ENCODE measurements at regions not wholly inside any gene's neighbourhood (a gene's known extent, or its start where the extent isn't known, plus 50 kb on each side); places are given as distances from the start of the nearest gene placed in this dataset.

GRCh38 chr2:3039188-3040065 lies 338.2 kb downstream of the EIPR1 start:
- Histone ChIP-seq H3K4me3 (no peak overlapping the region), H3K27ac (no peak overlapping the region), H3K4me1 (ENCODE audit: insufficient read depth) (no peaks in the 10 kb centered on the region), H3K9me3 (no peaks in the 10 kb centered on the region), H3K36me3 (no peaks in the 10 kb centered on the region), H3K27me3 (no peaks in the 10 kb centered on the region)
- no peak for DNase-seq
- intact Hi-C loops (cut with DNase I): no loop called here
- whole genome bisulfite sequencing, 3 donors: 86 to 88% (median 87%) methylated on average over 16 of the region's 16 CpGs
- TF ChIP-seq POLR2A (IDR thresholded peaks at IDR 0.05): no peak
- TF ChIP-seq EP300 (IDR thresholded peaks at IDR 0.05): no peak
- TF ChIP-seq, protein P1, sequence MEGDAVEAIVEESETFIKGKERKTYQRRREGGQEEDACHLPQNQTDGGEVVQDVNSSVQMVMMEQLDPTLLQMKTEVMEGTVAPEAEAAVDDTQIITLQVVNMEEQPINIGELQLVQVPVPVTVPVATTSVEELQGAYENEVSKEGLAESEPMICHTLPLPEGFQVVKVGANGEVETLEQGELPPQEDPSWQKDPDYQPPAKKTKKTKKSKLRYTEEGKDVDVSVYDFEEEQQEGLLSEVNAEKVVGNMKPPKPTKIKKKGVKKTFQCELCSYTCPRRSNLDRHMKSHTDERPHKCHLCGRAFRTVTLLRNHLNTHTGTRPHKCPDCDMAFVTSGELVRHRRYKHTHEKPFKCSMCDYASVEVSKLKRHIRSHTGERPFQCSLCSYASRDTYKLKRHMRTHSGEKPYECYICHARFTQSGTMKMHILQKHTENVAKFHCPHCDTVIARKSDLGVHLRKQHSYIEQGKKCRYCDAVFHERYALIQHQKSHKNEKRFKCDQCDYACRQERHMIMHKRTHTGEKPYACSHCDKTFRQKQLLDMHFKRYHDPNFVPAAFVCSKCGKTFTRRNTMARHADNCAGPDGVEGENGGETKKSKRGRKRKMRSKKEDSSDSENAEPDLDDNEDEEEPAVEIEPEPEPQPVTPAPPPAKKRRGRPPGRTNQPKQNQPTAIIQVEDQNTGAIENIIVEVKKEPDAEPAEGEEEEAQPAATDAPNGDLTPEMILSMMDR (IDR thresholded peaks at IDR 0.05): no peak

DNA sequence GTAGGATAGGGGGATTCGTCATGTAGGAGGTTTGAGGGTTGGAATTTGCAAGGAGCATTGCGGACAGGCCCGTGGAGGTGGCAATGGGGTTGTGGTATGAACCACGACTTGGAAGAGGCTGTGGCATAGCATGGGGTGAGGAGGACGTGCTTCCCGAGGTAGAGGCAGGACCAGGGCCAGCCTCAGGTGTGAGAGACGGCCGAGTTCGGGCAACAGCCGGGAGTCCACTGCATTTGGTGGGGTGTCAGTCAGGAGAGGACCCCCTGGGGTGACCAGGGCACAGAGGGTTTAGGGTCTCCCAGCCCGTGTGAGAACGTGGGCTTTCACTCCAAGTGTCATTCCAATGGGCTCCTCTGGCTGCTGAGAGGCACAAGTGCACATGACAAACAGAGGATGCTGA lies 339.0 kb downstream of the EIPR1 start:
- no peaks in the 10 kb centered on the region for H3K9me3 ChIP-seq
- DNase-seq: no peak
- H3K27ac ChIP-seq: no peak overlapping the region
- no peaks in the 10 kb centered on the region for H3K27me3 ChIP-seq
- TF ChIP-seq EP300 (IDR thresholded peaks at IDR 0.05): no peak
- no peak for TF ChIP-seq POLR2A (IDR thresholded peaks at IDR 0.05)
- TF ChIP-seq, protein P1 (IDR thresholded peaks at IDR 0.05): no peak
- no peaks in the 10 kb centered on the region for H3K4me1 ChIP-seq (ENCODE audit: insufficient read depth)
- no peak overlapping the region for H3K4me3 ChIP-seq
- 89 to 92% (median 91%) methylated on average over 12 of the region's 12 CpGs for WGBS, 3 donors
- intact Hi-C loops (cut with DNase I): no loop called here
- H3K36me3 ChIP-seq: no peaks in the 10 kb centered on the region

DNA sequence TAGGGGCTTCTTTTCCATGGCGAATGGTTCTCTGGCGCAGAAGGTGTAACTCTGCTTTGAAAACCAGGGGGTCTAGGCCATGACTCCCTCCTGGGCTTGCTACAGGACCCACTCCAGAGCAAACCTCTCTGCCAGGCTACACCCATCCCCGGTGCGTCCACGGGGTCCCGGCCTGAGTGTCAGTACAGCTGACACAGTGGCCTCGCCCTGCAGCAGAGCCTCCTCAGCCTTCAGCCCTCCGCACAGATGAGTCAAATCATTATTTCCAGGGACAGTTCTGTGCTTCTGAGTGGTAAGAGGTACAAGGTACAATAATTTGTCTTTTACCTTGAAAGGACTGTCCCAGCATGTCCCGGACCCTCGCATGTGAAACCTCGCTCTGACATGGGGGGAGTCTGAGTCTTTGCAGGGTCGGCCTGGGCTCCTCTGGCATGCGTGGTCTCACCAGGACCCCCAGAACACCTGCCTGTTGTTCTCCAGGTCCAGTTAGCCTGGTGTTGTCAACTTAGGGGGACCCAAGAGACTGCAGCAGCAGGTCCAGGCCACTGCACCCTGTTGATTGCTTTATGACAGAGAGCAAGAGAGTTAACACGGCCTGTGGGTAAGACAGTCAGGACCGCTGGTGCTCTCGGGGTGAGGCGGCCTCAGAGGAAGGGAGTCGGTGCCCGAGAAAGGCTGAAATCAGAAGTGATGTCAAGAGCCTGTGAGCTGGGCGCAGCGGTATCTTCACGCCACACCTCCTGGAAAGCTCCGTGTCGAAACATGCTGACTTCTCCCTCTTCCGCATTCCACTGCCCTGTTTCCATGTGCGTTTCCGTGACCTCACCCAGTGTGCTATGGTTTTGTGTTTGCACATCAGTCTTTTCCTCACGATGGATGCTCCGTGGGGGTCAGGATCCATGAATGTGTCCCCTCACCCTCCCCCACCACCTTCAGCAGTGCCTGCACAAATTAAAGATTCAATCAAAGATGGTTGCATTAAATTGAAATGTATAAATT lies 340.1 kb downstream of the EIPR1 start:
- H3K27me3 ChIP-seq: no peaks in the 10 kb centered on the region
- intact Hi-C loops (cut with DNase I): no loop called here
- 89 to 95% (median 93%) methylated on average over 29 of the region's 29 CpGs for WGBS, 3 donors

More for the DNA sequence above, 340.1 kb downstream of the EIPR1 start:
- Histone ChIP-seq H3K9me3 (no peaks in the 10 kb centered on the region), H3K4me3 (no peak overlapping the region), H3K27ac (no peak overlapping the region), H3K36me3 (no peaks in the 10 kb centered on the region), H3K4me1 (ENCODE audit: insufficient read depth) (no peaks in the 10 kb centered on the region)
- DNase-seq: no peak
- no peak for TF ChIP-seq POLR2A (IDR thresholded peaks at IDR 0.05)
- TF ChIP-seq EP300 (IDR thresholded peaks at IDR 0.05): no peak
- TF ChIP-seq, protein P1 (IDR thresholded peaks at IDR 0.05): no peak
